IPS-NIHi7 (cell line): ENCODE measurements at regions not wholly inside any gene's neighbourhood (a gene's known extent, or its start where the extent isn't known, plus 50 kb on each side); places are given as distances from the start of the nearest gene placed in this dataset.

ENCODE experiments used
- DNase-seq: peaks from one replicate; pipeline ENCODE4 v3.0.0; 2012; ENCODE audit warnings: mixed read lengths; ENCODE audit errors: extremely low spot score

DNA sequence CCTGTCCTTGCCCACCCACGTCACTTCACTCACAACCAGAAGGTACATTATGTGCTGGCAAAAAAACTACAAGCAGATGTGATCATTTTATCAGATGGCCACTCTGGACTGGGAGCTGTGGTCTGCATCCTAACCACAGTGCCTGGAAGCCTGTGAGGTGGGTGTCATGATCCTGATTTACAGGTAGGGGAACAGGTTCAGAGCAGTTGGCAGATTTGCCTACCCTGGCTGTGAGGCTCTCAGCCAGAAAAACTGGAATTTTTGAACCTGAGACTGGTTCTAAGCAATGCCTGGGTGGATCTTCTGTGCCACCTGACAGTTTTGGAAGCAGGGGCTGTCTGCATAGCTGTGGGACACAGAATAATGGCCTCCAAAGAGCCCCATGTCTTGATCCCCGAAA, 150.8 kb downstream of the SYF2 start:
- no peak for DNase-seq

DNA sequence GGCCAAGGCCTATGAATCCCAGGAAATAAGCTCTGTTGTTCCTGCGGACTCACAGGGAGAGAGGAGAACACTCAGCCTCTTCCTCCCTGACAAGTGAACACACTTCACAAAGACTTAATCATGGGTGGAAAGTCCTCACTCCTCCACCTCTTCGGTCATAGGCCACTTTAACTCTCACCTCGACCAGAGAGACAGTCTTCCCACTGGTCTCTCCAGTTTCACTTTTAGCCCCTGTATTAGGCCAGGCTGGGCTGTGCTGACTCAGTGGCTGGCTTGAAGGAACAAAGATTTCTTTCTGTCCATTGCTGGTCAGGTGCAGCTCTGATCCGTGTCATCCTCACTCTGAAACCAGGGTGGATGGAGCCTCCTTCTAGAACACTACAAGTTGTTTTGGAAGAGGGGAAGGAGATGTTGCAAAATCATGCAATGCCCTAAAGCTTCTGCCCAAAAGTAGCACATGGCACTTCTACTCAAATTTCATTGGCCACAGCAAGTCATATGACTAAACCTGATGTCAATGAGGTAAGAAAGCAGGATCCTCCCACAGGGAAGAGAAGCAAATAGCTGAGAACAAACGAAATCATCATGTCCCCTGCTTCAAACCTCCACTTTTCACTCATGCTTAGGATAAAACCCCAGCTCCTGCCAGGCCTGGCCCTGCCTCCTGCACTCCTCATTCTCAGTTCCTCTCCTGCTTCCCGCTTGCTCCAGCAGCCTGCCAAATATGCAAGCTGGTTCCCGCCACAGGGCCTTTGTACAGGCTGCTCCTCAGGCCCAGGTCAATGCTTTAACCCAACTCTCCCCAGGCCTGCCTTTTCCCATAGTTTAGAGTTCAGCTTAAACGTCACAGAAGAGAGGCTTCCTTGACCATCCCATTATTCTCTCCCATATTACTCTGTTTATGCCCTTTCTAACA, 150.5 kb upstream of the RUNX3 start:
- no peak for DNase-seq

DNA sequence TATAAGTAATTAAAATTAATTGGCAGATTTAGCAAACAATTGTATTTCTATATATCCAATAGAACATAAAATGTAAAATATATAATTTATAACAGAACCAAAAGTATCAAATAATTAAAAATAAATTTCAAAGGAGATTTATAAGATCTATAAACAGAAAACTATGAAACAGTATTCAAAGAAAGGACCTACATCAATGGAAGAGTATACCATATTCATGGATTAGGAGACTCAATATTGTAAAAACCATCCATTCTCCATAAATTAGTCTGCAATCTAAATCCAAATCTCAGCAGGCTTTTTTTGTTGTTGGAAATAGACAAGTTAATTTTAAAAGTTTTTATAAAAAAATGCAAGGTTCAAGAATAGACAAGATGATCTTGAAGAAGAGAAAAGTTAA, 149.0 kb upstream of the RUNX3 start:
- no peak for DNase-seq

DNA sequence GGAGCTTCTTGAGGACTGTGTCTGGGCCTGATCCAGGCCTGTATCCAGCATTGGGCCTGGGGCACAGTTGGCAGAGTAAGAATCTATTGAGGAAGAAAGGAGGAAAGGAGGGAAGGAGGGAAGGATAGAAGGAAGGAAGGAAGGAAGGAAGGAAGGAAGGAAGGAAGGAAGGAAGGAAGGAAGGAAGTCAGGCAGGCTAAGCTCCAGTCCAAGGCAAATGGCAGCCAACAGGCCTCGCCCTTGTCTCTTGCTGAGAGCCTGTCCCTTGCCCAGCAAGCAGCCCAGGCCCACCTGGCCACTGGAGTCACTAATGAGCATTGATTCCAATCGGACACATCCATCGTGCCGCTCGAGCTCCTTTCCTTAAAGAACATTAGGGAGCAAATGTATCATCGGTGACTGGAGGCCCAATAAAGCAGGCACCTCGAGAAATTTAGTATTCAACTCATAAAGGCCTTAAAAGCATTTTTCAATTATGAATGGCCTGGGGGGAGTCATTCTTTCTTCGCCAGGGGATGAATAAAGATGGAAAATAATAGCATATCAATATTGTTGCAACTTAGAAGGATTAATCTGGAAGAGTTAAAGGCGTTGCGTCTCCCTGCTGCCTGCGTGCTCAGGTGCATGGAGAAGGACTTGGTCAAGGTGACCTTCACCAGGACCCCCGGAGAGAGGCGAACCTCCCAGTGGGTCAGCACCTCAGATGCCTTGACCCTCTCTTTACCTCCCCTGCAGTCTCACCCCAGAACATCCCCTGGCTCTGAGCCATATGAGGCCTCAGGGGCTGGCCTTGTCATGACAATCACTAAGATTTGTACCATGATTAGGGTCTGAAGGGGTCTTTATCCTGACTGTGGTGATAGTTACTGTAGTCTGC, 144.5 kb upstream of the RUNX3 start:
- DNase-seq = no peak

DNA sequence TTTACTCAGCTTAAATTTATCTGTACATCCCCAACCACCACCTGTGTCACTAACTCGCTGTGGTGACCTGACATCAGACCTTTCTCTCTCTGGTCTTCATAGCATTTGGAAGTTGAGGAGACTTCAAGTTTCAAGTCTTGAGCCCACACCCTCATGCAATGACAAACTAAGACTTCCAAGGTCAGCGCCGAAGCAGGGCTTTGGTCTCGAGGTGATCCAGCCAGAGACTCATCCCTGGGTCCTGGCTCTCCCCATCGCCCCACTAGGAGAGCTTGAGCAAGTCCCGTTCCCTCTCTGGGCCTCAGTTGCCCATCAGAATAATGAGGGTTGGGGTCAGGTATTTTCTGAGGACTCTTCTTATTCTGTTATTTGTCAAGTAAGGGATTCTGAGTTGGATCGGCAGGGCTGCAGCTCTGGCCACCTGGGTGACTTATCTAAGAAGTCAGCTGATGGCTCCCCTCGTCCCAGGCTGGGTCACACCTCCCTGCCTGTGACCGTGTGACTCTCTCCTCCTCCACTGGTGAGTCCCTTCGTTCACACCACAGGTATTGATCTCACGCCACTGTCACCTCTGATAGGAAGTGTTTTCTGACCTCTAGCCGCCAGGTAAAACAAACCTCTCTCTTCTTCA, 143.7 kb upstream of the RUNX3 start:
- DNase-seq = no peak

DNA sequence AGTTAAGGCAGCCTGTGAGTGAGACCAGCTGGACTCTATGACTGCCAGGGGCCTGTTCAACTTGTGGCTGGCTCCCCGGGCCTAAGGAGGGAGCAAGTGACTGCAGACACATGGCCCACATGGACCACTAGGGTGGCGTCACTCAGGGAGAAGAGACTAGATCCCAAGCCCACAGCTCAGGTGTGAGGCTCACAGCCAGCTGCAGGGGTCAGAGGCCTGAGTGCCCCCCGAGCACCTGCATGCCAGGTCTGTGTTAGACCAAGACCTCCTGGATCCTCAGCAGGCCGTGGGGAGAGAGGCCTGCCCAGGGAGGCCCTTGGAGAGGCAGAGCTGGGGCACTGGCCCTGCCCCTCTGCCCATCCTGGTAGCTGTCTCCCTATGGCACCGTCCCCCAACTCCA, 142.4 kb upstream of the RUNX3 start:
- DNase-seq = no peak

DNA sequence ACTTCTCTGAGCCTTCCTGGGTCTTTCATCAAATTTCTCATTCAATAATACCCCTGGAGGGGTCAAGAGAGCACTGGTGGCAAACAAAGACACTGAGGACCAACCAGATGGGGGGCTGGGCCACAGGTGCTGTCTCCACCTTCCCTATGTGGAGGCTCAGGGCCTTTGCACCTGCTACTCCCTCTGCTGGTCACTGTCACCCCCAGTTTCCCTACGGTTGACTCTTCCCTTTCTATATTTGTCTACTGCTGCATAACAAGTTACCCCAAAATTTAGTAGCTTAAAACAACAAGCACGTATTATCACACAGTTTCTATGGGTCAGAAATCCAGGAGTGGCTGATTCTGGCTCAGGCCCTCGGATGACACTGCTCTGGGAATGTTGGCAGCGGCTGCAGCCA, 138.8 kb upstream of the RUNX3 start:
- no peak for DNase-seq

DNA sequence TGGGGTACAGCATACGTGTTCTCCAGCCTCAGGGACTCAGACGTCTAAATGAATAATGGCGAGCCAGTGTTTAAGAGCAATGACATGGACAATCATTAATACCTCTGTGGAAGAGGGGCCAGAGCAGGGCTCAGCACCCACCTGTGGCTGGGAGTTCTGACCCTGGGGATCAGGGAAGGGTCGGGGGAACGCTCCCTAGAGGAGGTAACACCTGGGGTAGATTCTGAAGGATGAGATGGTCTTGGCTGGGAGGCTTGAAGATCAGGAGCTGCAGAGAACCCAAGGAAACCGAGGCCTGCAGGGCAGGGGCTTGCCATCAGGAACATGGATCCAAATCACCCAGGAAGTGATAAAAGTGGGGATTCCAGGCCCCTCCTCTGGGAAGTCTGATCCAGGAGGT, 138.2 kb upstream of the RUNX3 start:
- DNase-seq = no peak

DNA sequence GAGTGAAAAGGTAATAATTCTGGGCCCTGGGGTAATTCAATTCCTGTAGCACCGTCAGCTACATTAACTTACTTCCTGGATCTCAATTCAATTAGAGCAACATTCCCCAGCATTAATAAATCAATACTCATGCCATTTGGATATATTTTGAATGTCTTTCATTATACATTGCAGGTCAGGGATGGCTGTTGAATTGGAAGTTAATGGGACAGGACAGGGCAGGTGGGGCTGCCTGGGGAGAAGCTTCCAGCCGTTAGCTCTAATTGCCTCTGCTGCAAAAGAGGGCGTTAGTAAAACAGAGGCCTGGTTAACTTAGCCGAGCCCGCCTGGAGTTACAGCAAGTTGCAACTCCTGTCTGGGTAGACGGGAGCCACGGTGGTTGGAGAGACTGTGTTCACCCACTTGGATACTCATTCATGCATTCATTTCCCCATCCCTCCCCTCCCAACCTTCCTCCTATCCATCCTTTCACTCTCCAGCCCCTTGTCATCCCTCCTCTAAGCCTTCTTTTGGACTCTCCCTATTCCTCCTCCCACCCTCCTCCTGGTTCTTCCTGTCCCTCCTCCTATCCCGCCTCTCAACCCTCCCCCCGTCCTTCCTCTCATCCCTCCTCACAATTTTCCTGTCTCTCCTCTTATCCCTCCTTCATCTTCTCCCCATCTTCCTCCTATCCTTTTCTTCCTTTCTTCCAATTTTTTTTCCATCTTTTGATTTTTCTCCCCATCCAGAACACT, 137.6 kb upstream of the RUNX3 start:
- DNase-seq = no peak

DNA sequence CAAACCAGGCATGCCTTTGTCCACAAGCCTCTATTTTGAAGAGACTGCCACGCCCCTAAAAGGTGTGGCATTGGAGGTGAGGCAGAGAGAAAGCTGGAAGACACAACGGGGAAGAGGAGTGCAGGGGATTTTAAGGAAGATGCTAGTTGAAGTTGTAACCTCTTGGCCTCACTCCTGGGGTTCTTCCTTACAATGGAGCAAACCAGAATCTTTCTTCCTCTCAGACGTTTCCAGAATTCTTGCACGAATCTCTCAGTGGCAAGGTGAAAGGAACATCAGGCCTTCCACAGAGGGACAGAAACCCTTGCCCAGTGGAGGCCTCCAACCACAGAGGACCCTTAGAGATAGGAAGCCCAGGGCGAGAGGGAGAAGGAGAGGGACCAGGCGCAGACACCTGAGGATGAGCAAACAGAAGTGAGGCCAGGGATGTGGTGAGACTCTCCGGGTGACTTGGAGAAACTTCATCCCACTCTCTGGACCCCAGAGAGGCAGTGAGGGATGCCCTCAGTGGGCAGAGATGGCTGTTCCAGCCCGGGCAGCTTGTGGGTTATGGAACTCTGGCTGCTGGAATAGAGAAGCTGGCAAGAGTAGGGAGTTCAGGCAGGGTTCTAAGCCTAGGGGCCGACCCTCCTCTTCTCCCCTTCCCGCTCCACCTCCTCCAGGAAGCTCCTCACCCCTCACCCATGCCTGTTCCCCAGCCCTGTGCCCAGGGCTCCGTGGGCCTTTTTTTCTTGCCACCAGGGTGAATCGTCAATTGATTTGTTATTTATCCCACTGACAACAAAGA, 136.8 kb upstream of the RUNX3 start:
- no peak for DNase-seq

DNA sequence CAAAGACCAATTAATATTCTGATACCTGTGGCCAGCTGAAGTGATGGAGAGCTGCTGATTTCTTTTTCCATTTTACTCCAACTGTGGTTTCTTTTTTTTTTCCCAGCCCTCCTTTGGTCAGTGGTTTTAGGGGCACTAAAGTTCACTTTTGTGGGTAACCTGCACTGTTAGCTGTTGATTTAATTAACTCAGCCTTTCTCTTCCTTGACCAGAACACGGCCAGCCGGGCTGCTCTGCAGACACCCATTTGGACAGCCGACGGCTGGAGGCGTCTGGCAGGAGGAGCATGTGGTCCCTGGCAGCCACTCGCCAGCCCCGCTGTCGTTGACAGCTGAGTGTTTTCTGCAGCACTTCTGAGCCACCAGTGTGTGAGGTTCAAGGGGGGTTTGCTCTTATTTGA, 136.2 kb upstream of the RUNX3 start:
- no peak for DNase-seq

DNA sequence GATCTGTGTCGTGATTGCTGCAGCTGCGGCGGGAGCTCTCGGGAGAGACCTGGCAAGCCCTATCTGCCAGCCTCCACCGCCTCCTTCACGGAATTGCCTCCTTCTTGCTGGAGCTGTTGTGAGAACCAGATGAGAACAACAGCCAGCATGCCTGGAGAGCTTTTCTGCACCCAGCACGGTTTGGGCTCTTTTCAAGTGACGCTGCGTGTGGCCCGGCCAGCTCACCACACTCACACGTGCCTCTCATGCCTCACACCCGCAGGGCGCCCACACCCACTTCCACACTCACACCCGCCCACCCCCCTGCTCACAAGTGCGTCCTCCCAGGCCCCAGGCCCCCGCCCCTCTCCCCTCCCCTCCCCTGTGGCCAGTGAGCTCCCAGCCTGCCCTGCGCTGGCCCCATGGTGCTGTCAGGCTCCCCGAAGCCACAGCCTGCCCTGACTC, 135.7 kb upstream of the RUNX3 start:
- DNase-seq = no peak

DNA sequence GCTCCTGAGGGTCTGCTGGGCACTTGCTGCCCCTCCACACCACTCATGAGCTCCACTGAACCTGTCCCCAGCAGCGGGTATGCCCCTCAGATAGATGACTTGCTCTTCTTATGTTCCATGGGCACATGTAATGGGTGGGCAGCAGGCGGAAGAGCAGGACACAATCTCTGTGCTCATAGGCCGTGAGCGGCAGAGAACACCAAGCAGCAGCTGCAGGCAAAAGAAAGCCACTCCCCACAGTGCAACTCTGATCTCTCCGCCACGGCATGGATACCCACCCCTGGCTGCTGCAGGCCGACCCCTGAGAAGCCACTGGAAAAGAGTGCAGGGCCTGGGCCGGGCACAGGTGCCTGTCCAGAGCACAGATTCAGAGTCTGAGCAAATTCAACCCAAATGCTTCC, 135.2 kb upstream of the RUNX3 start:
- no peak for DNase-seq

DNA sequence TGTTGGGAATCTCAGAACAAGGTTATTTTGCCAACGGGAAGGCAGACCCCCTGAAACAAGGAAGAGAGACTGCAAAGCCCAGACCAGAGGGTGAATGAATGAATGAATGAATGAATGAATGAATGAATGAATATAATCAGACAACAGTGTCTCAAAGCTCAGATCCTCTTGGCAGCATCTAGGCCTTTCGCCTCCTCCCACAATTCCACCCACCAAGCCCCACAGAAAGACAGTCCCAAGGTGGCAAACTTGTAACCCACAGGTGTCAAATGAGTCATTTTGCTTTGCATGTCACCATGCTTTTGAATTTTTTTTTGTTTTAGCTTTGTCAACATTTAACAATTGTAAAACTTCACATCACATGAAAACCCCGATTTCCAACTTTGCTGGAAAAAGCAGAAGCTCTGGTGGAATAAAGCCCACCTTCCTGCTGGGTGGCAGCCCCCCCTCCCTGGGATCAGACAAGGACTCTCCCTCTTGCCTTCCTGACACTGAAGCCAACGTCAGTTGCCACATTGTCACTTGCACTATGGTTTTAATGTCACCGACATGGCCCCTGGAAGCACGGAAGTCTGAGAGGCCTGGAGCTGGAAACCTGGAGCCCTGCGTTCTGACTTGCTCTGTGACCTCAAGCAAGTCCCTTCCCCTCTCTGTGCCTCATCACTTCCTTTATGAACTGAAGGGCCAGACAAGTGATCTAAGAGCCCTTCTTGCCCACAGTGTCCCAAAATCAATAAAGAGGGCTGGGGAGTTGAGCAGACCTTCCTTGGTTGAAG, 134.6 kb upstream of the RUNX3 start:
- DNase-seq = no peak

DNA sequence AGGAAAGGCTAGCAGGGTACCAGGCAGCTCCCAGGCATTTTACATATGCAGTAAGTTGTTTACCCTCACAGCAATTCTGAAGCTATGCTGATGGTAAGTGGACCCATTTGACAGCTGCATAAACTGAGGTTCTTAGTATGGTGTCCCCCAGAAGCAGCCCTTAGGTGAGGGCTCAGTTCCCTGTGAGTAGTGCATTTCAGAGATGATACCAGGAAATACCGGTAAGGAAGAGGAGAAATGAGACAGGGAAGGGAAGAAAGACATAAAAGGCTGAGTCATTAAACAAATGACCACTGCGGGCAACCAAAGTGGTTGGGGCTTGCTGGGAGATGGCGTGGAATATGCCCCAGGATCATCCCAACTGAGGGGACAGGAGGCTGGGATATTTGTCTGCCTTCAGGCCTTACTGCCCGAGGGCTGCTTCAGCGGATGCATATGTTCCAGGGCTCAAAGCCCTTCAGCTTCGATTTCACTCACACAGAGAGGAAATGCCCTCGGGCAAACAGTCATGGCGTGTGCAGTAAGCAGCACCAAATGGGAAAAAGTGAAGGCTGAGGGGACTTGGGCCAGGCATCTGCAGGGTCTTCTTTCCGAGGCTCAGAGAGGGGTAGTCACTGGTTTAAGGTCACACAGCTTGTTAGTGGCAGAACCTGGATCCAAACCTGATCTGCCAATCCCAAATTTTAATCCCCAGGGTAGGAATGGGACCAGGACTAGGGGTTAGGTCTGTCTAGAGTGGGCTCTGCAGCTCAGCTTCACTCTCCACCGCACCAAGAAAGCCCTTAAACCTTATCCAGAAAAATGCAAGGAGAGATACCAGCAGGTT, 133.7 kb upstream of the RUNX3 start:
- no peak for DNase-seq

DNA sequence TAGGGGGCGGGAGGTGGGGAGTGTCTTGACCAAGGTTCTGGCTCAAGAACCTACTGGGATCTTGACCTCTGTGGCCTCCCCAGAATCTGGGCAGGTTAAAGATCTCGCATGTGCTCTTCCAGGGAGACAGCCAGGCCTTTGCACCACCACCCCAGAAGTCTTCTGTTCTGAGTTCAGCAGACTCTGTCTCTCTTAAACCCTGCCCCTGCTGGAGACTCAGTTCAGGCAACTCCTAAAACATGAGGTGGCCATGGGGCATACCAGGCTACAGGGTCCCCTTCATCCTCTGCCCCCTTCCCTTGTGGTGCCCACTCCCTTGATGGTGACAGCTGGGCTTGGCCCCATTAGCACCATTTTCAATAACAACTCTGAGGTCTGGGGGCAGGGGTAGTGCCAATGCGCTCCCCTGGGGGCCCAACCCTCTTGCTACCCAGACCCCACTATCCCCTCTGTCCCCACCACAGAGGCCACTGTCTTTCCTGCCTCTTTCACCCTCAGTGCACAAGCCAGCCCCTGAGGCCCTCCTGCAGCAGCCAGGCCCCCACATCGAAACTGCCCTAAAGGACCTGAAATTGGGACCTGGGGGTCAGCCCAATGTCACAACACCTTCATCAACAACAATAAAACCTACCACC, 132.7 kb upstream of the RUNX3 start:
- DNase-seq = no peak

DNA sequence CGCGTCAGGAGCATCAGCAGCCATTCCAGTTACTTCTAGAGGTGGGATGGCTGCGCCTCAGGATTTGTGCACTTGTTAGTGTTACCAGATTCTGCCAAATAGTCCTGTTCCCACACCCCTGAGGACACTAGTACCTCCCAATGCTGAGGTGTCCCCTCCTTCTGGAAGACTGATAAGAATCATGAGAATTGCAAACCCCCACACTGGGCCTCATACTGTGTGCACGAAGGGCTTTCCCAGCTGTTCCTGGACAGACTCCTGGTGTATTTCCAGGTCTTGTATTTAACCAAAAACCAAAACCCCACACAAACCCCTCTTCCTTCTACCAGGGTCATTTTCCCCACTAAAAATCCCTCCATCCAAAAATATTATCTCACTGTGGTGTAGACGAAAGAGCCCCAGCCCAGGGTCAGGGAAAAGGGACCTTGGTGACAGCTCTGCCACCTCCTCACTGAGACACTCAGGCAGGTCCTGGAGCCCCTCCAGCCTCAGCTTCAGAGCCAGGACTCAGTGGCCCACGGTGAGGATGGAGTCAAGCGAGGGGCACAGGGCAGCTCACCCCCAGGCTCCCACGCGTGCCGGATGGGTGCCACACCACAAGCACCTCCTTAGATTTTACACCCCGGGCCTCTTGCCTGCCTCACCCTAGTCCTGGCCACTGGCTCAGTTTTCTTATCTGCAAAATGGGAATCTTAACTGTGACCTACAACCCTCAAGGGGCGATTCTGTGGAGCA, 131.4 kb upstream of the RUNX3 start:
- no peak for DNase-seq

DNA sequence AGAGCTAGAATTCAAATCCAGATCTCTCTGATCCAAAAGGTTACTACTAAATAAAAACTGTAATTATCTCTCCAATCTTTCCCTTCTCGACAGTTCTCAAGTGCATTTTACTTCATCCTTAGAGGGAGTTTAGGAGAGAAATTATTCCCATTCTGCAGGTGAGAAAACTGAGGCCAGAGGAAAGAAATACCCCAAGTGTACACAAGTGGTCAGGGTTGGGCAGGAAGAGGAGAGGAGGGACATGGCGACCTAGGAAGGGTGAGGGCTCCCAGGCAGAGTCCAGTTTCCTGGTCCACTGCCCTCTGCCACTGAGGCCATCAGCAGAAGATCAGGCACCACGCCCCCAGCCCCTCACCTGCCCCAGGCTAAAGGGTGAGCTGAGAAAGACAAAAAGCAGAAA, 127.1 kb upstream of the RUNX3 start:
- DNase-seq = no peak
